ENCODE measurements at regions not wholly inside any gene's neighbourhood (a gene's known extent, or its start where the extent isn't known, plus 50 kb on each side); places are given as distances from the start of the nearest gene placed in this dataset.

DNA sequence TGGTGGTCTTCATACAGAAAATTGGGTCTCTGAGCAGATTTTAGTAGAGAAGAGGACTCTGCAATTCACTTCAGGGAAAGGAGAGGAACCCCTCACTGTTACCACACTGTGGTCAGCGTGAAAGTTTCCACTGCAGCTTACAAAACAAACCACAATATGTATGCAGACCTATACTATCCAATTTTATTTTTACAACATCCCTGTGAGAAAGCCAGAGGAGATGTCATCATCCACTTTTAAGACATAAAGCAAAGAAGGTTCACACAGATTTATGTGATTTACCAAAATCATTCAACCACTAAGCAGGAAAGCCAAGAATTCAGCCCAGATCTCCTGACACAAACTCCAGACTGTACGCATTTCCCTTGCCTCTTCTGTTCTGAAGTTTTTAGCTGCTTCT lies 442.4 kb downstream of the FRK start:
- TF ChIP-seq ZBTB2 (IDR thresholded peaks at IDR 0.05) (no peak), RCOR1 (IDR thresholded peaks at IDR 0.05; ENCODE audit: borderline replicate concordance in 1 of 2, low read depth in 2 of 2, low read length in 2 of 2) (no peak), EP300 (IDR thresholded peaks at IDR 0.05; ENCODE audit: low read length) (no peak), SPI1 (IDR thresholded peaks at IDR 0.05; ENCODE audit: borderline replicate concordance, low read depth, low read length) (no peak), ETV6 (IDR thresholded peaks at IDR 0.05; ENCODE audit: borderline replicate concordance in 1 of 2, low read depth in 2 of 2, low read length in 1 of 2) (no peak), ETV6 (CRISPR knock-in tag; IDR thresholded peaks at IDR 0.05; ENCODE audit: borderline replicate concordance) (no peak), ATF3 (IDR thresholded peaks at IDR 0.05) (no peak), ATF3 (CRISPR knock-in tag; conservative IDR thresholded peaks at IDR 0.05) (no peak), CEBPB (tag; IDR thresholded peaks at IDR 0.05) (no peak), SIX5 (IDR thresholded peaks at IDR 0.05; ENCODE audit: borderline replicate concordance in 1 of 2, insufficient read depth in 1 of 2, low read depth in 1 of 2, low read length in 2 of 2) (no peak), ZZZ3 (IDR thresholded peaks at IDR 0.05) (no peak)
- TF ChIP-seq, protein P1, sequence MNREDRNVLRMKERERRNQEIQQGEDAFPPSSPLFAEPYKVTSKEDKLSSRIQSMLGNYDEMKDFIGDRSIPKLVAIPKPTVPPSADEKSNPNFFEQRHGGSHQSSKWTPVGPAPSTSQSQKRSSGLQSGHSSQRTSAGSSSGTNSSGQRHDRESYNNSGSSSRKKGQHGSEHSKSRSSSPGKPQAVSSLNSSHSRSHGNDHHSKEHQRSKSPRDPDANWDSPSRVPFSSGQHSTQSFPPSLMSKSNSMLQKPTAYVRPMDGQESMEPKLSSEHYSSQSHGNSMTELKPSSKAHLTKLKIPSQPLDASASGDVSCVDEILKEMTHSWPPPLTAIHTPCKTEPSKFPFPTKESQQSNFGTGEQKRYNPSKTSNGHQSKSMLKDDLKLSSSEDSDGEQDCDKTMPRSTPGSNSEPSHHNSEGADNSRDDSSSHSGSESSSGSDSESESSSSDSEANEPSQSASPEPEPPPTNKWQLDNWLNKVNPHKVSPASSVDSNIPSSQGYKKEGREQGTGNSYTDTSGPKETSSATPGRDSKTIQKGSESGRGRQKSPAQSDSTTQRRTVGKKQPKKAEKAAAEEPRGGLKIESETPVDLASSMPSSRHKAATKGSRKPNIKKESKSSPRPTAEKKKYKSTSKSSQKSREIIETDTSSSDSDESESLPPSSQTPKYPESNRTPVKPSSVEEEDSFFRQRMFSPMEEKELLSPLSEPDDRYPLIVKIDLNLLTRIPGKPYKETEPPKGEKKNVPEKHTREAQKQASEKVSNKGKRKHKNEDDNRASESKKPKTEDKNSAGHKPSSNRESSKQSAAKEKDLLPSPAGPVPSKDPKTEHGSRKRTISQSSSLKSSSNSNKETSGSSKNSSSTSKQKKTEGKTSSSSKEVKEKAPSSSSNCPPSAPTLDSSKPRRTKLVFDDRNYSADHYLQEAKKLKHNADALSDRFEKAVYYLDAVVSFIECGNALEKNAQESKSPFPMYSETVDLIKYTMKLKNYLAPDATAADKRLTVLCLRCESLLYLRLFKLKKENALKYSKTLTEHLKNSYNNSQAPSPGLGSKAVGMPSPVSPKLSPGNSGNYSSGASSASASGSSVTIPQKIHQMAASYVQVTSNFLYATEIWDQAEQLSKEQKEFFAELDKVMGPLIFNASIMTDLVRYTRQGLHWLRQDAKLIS (CRISPR knock-in tag; IDR thresholded peaks at IDR 0.05), result no peak

All from K562 (cell line).